Right lung (tissue), 2 donors: ENCODE measurements at regions not wholly inside any gene's neighbourhood (a gene's known extent, or its start where the extent isn't known, plus 50 kb on each side); places are given as distances from the start of the nearest gene placed in this dataset.

Experiments used
- DNase-seq, 2 donors: peaks; one replicate each; pipeline ENCODE4 v3.0.0-alpha.2; 2013

DNA sequence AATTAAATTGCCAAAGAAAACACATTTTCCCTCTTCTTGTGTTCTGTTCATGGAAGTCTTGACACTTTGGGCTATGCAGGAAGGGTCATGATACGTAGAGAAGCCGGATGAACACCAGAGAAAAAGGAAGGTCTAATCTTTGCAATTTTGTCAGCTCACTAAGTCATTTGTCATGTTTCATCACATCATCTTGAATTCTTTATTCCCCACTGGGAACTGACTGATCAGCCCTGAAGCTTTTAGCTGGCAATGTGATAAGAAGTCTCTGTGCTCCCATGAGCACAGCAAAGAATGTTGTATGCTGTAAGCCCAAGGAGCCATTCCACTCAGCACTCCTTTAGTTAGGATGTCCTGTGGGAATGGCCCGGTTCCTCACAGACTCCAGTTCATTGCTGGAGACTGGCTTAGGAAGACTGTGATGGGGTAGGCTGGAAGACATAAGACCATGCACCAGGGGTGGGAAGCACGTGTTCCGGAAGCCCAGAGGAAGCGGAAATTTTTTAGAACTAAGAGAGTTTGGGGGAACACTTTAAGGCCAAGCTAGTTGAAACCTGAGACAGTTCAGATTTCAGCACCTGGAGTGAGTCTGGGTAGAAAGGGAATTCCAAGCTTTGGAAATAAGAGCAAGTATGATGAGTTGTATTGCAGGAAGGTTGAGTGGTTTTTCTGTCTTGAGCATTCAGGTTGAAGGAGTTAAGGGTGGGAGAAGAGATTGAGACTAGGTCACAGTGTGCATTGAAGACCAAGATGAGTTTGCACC, 306.7 kb upstream of the MTNR1B start:
- no peak for DNase-seq

DNA sequence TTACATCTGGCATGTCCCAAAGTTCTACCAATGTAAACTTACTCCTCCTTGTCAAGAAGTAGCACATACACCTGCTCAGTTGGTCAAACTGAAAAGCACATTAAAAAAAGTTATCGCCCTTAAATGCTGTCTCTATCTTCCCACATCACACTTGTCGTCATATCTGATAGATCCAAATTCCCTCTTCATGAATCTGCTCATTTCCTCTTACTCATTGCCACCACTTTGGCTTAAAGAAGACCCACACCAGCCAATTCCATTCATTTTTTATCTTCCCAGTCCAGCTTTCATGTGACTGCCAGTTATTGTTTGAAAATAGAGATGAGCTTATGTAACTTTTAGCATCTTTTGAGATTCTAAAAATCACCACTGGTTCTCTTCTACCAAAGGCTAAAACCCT, 305.9 kb upstream of the MTNR1B start:
- no peak for DNase-seq

- no peak for DNase-seq
These were observed 301.8 kb upstream of the MTNR1B start for GRCh38 chr11:92667486-92668152.

- DNase-seq = no peak
These were observed 299.1 kb upstream of the MTNR1B start for GRCh38 chr11:92670308-92670890.

- no peak for DNase-seq
These were observed 298.4 kb upstream of the MTNR1B start for GRCh38 chr11:92671081-92671480.

DNA sequence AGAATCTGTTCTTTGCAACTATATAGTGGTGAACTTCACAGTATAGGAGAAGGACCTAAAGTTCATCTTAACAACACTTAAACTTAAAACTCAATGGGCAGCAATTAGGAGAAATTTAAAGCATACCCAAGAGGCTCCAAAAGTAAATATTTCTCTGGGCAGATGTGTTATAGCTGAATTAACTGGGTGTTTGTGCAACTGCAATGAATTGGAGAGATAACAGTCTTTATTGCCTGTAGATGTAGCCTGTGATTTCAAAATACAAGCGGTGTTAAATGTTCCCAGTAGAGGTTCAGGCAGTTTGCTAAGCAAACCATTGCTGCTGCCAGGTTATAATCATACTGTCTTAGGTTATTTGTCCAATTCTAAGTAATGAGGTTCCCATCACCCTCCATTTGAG, 294.1 kb upstream of the MTNR1B start:
- no peak for DNase-seq

DNA sequence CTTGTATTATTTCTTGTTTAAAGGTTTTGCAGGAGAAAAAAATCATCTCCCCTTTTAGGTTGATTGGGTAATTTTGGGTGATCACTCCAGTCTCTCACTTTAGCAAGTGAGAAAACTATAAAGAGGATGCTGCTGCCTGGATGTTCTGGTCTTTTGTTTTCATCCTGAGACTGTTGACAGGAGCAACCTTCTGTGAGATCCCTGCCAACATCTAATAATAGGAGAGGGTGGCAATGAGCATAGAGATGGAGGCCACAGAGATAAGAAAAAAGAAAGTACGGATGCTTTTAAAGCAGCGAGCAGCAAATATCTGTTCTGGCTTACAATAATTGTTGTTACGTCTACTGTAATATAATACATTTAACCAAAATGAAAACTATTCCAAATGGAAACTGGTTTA, 293.6 kb upstream of the MTNR1B start:
- DNase-seq = no peak

- no peak for DNase-seq
These were observed 291.3 kb upstream of the MTNR1B start for GRCh38 chr11:92678008-92678611.

GRCh38 chr11:92681586-92681985, 287.9 kb upstream of the MTNR1B start:
- DNase-seq = no peak

- no peak for DNase-seq
These were observed 287.3 kb upstream of the MTNR1B start for GRCh38 chr11:92682136-92682535.

GRCh38 chr11:92682952-92683351, 286.5 kb upstream of the MTNR1B start:
- DNase-seq = no peak

DNA sequence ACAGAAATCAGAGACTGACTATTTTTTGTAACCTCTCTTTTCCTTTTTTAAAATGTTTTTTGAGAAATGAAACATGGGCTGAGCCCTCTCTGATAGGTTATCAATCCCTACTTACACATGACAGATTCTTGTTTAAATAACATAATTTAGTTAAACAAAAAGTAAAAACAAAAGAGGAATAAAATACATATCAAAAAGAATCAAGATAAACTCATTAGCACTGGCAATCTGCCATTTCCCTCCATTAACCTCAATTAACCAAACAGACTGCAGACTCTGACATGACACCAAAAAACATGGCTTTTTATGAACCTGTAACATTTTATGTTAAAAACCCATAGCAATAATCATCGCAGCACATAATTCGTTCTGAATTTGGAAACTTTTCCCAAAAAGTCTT, 284.4 kb upstream of the MTNR1B start:
- DNase-seq = no peak

- no peak for DNase-seq
These were observed 281.7 kb upstream of the MTNR1B start for GRCh38 chr11:92687724-92688123.

GRCh38 chr11:92688416-92688815, 281.0 kb upstream of the MTNR1B start:
- DNase-seq = no peak

DNA sequence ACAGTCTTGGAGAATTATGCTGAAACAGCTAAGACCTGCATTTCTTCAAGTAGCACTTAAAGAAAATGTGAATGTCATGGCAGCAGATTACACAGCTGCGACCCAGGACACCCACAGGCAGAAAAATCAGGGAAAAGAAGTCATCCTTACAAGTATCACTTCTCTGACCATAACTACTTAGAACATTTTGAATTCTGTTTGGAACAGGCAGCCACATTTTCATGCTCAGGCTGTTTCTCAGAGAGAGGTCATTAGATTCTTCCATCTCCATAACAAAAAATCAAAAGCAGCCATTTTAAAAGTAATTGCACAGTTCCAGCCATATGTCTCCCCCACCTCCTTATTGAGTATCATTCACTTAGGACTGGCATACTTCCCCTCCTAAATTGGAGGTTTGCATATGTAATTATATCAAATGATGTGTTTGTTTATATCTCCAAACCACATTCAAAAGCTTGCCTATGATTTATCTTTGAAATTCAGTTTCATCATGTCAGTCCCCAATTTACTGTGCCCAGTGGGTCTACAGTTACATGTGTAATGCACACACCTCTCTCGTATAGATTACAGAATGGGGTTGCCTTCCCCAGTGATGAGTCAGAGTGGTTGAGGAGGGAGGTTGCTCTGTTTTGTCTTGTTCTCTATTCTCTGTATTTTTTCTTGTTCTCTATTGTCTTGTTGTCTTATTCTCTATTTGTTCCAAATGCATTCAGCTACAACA, 276.5 kb upstream of the MTNR1B start:
- peak; percentile 29 to 45 for DNase-seq

DNA sequence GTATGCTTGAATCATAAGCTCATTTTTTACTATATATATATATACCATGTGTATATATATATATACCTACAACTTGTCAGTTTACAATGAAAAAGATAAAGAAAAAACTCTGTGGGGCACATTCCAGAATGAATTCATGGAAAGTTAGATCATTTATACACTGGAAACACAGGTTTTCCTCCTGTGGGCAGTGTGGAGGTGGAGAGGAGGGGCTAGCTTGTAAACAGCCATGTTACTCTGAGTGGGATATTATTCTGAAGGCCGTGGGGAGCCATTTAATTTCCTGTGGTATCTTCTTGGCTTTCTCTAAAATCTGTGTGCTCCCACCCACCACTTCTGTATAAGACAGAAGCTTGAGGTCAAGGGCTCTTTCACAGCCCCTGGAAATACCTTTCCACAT, 273.4 kb upstream of the MTNR1B start:
- DNase-seq = no peak

DNA sequence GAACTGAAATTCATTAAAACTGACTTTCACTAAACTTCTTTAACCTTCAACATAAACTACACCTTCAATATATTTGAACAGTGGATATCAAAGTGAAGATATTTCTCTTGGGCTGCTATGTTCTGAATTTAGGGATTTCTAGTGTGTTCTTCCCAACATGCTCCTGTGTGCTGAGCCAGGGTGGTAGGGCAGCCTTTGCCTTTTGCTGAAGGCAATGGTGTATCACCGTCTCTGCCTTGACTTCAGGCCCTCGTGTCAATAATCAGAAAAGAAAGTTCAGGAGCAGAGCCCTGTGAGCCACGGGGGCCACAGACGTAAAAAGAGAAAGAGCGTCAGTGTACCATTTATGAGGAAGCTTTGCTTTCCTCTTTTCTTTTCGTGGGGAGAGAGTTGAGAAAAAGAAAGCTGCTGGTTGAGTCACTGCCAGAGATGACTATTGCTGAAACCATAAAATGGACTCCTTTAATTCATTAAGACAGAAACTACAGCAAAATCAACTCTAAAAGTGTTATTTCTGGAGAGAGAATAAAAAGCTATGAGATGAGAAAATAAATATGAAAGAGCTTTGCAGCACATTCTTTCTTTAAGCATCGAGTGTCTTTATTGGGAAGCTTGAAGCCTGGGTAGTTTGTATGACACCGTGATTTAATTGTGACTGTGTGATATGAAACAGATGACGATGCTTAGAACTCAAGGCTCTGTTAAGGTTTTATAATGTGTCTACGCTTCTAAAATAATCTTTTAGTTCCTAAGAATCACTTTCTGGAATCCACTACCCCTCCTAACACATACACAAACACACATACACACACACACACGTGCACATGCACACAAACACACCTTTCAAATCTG, 271.8 kb upstream of the MTNR1B start:
- no peak for DNase-seq

DNA sequence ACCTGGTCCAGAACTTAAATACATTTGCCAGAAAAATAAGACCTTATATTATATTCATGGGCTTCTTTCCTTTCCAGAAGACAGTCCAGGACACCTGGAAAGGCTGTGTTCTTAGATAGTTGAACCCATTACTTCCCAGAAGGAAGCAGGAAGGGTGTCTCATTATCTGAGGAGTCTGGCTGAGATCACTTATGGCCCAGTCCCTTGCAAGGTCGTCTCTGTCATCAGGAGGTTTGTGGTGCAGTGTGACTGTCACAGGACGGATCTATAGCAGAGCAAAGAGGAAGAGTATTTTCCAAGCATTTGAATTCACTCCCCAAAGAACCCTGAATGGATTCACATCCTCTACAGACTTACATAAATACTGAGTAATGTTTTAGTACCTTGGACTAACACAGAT, 270.7 kb upstream of the MTNR1B start:
- DNase-seq = no peak

DNA sequence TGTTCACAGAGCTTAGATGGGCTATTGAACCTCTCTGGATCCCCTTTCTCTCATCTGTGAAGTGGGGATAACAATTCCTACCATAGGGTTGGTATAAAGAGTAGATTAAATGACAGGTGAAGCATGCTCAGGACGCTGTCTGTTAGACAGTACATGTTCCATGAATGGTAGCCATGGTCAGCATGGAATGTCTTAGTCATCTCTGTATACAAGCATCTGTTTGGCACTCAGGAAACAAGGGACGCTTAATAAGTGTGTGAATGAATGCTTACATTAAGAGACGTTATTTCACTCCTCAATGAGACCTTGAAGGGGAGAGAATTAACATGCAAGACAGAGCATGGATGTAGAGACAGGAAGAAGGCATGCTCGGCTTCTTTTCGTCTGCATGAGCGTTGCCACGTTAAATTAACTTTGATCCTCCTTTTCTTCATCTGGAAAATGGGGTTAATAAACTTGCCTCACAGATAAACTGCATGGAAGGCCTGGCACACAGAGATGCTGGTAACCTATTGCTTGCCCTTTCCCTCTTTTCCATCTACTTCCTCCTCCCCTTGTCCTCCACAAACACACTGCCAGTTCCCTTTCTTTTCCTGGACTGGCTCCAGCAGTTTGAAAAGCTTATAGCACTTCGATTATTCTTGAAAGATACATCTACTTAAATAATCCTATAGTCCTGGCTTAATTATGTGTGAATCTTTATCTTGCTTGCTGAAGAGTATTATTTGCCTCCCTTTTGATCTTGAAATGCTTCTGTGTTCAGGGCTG, 267.2 kb upstream of the MTNR1B start:
- DNase-seq = no peak

- DNase-seq = no peak
These were observed 266.5 kb upstream of the MTNR1B start for GRCh38 chr11:92702805-92703448.
